Transverse colon (tissue), 4 donors: ENCODE measurements at regions not wholly inside any gene's neighbourhood (a gene's known extent, or its start where the extent isn't known, plus 50 kb on each side); places are given as distances from the start of the nearest gene placed in this dataset.

Experiments used
- EP300 ChIP-seq: sonication (generic); formaldehyde crosslinking; IDR thresholded peaks from one replicate; pipeline ENCODE4 v1.6.1; 2017; ENCODE audit warnings: antibody characterized with exemption, low read depth
- POLR2A ChIP-seq: fragments of 450-650 bp; IDR thresholded peaks from one replicate; pipeline ENCODE4 v1.6.1; 2016; ENCODE audit warnings: antibody characterized with exemption, mild to moderate bottlenecking, moderate library complexity
- POLR2AphosphoS5 ChIP-seq, 3 donors: sonication (generic); formaldehyde crosslinking; IDR thresholded peaks; one replicate each; pipeline ENCODE4 v1.6.1; 2016; ENCODE audit warnings: antibody characterized with exemption in 3 of 3
- TF ChIP-seq, protein P1 (sequence below), 5 experiments: fragments of 200-600 bp in 3 of 5; fragments of 450-650 bp in 2 of 5; sonication (generic) in 3 of 5; IDR thresholded peaks; 1 replicate in 2 of 5; 2 replicates in 3 of 5; pipeline ENCODE4 v1.5.1; 2016 to 2017; ENCODE audit warnings: antibody characterized with exemption in 5 of 5, inconsistent platforms in 3 of 5, mild to moderate bottlenecking in 2 of 5, moderate library complexity in 1 of 5

DNA sequence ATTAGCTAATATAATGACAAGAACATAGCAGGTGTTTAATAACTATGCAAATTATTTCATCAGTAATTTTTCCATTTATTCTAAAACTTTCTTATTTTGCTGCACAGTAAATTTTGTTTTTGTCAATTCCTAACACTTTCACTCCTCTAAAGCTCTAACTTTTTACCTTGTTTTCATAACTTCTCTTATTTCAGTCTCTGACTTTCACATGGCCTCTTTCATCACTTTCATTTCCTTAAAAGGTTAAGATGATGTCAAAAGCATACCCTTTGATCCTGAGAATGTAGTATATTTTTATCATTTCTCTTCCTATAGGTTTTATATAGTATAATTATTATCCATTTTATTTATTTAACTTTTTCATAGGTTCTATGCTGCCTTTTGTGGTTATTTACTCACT, 1325.8 kb upstream of the ALCAM start:
- TF ChIP-seq, protein P1, sequence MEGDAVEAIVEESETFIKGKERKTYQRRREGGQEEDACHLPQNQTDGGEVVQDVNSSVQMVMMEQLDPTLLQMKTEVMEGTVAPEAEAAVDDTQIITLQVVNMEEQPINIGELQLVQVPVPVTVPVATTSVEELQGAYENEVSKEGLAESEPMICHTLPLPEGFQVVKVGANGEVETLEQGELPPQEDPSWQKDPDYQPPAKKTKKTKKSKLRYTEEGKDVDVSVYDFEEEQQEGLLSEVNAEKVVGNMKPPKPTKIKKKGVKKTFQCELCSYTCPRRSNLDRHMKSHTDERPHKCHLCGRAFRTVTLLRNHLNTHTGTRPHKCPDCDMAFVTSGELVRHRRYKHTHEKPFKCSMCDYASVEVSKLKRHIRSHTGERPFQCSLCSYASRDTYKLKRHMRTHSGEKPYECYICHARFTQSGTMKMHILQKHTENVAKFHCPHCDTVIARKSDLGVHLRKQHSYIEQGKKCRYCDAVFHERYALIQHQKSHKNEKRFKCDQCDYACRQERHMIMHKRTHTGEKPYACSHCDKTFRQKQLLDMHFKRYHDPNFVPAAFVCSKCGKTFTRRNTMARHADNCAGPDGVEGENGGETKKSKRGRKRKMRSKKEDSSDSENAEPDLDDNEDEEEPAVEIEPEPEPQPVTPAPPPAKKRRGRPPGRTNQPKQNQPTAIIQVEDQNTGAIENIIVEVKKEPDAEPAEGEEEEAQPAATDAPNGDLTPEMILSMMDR (IDR thresholded peaks at IDR 0.05): no peak
- TF ChIP-seq POLR2AphosphoS5 (IDR thresholded peaks at IDR 0.05) (no peak), POLR2A (no peak), EP300 (no peak)
